Pulmonary artery endothelial cell (primary cell): ENCODE measurements at regions not wholly inside any gene's neighbourhood (a gene's known extent, or its start where the extent isn't known, plus 50 kb on each side); places are given as distances from the start of the nearest gene placed in this dataset.
"Not testable (repeated sequence)": the region's sequence is repeated elsewhere in the genome, so short reads cannot be mapped to it uniquely, and the experiment has no call there.

Source experiments
- DNase-seq: peaks from one replicate; pipeline ENCODE4 v3.0.0-alpha.2; 2011; ENCODE audit warnings: low read depth, low spot score

- DNase-seq: no peak
Measured at GRCh38 chr3:65174713-65175112, 486.9 kb upstream of the ADAMTS9 start.

GRCh38 chr3:65173841-65174240, 486.0 kb upstream of the ADAMTS9 start:
- DNase-seq: no peak

GRCh38 chr3:65172209-65172608, 484.4 kb upstream of the ADAMTS9 start:
- DNase-seq: no peak

GRCh38 chr3:65170390-65171042, 482.7 kb upstream of the ADAMTS9 start:
- DNase-seq: peak; percentile 33

- DNase-seq: no peak
Measured at GRCh38 chr3:65169961-65170360, 482.2 kb upstream of the ADAMTS9 start.

GRCh38 chr3:65168547-65168946, 480.7 kb upstream of the ADAMTS9 start:
- peak; percentile 67 for DNase-seq

- DNase-seq: no peak
Measured at GRCh38 chr3:65166531-65166930, 478.7 kb upstream of the ADAMTS9 start.

- no peak for DNase-seq
Measured at GRCh38 chr3:65158023-65158422, 470.2 kb upstream of the ADAMTS9 start.

- DNase-seq: no peak
Measured at GRCh38 chr3:65153850-65154512, 466.2 kb upstream of the ADAMTS9 start.

- DNase-seq: no peak
Measured at GRCh38 chr3:65151666-65152065, 463.9 kb upstream of the ADAMTS9 start.

GRCh38 chr3:65149877-65150276, 462.1 kb upstream of the ADAMTS9 start:
- no peak for DNase-seq

- no peak for DNase-seq
Measured at GRCh38 chr3:65148687-65149086, 460.9 kb upstream of the ADAMTS9 start.

- no peak for DNase-seq
Measured at GRCh38 chr3:65146179-65146578, 458.4 kb upstream of the ADAMTS9 start.

GRCh38 chr3:65145680-65146079, 457.9 kb upstream of the ADAMTS9 start:
- DNase-seq: no peak

GRCh38 chr3:65144791-65145351, 457.1 kb upstream of the ADAMTS9 start:
- DNase-seq: no peak

GRCh38 chr3:65142456-65142855, 454.7 kb upstream of the ADAMTS9 start:
- DNase-seq: no peak

- DNase-seq: no peak
Measured at GRCh38 chr3:65138556-65138955, 450.8 kb upstream of the ADAMTS9 start.

- peak; percentile 33 for DNase-seq
Measured at GRCh38 chr3:65133752-65134151, 446.0 kb upstream of the ADAMTS9 start.

GRCh38 chr3:65130782-65131181, 443.0 kb upstream of the ADAMTS9 start:
- no peak for DNase-seq

- DNase-seq: no peak
Measured at GRCh38 chr3:65128346-65128745, 440.5 kb upstream of the ADAMTS9 start.

GRCh38 chr3:65126527-65127410, 439.0 kb upstream of the ADAMTS9 start:
- DNase-seq: no peak

- not testable (repeated sequence) for DNase-seq
Measured at GRCh38 chr3:65120156-65120555, 432.4 kb upstream of the ADAMTS9 start.
